ENCODE measurements at regions not wholly inside any gene's neighbourhood (a gene's known extent, or its start where the extent isn't known, plus 50 kb on each side); places are given as distances from the start of the nearest gene placed in this dataset.
"Not testable (repeated sequence)": the region's sequence is repeated elsewhere in the genome, so short reads cannot be mapped to it uniquely, and the experiment has no call there.

DNA sequence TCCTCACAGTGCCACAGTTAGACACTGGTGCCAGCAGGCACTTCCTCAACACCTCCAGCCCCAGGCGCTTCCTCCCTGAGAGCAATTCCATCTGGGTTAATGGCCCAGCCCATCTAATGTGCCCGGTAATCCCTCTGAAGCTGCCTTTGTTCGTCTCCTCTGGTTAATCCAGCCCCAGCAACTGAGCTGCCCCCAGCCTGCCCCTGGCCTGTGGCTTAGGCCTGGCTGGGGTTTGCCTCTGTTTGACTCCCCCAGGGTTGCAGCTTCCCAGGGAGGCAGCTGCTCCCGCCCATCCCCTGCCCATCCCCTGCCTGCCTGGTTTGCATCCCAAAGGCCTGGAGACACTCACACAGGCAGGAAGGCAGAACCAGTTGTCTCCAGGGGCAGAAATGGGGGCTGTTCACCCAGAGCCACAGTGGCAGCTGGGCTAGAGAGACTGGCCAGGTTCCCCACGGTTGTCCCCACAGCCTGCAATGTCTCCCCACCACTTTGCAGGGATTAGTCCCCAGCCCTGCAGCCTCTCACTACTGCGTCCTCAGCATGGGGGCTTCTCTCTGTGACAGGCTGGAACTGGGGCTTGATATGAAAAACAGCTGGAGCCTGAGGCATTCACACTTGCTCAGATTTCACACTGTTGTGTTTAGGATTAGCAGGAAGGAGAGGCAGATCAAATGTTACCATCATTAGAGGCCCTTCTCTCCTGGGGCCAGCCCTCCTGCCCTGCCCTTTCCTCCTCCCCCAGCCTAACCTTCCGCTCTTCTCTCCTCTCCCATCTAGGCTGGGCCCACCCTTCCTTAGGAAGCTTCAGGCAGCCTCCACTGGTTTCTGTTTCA lies 120.2 kb downstream of the TLR5 start:
- DNase-seq (ENCODE audit: low spot score) = no peak

DNA sequence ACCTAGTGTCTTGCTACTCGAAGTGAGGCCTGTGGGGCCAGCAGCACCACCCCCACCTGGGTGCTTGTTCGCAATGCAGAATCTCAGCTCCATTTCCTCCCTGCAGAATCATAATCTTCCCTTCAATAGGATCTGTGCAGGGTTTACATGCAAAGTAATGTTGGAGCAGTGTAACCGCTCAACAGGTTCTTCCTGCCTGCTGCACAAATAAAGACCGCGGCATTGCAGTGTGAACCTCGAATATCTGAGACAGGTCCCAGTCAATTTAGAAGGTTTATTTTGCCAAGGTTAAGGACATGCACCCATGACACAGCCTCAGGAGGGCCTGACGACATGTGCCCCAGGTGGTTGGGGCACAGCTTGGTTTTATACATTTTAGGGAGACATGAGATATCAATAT lies 119.2 kb downstream of the TLR5 start:
- no peak for DNase-seq (ENCODE audit: low spot score)

DNA sequence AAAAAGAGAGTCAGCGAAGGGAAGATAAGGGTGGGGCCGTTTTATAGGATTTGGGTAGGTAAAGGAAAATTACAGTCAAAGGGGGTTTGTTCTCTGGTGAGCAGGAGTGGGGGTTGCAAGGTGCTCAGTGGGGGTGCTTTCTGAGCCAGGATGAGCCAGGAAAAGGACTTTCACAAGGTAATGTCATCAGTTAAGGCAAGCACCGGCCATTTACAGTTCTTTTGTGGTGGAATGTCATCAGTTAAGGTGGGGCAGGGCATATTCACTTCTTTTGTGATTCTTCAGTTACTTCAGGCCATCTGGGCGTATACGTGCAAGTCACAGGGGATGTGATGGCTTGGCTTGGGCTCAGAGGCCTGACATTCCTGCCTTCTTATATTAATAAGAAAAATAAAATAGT lies 118.6 kb downstream of the TLR5 start:
- not testable (repeated sequence) for DNase-seq (ENCODE audit: low spot score)

DNA sequence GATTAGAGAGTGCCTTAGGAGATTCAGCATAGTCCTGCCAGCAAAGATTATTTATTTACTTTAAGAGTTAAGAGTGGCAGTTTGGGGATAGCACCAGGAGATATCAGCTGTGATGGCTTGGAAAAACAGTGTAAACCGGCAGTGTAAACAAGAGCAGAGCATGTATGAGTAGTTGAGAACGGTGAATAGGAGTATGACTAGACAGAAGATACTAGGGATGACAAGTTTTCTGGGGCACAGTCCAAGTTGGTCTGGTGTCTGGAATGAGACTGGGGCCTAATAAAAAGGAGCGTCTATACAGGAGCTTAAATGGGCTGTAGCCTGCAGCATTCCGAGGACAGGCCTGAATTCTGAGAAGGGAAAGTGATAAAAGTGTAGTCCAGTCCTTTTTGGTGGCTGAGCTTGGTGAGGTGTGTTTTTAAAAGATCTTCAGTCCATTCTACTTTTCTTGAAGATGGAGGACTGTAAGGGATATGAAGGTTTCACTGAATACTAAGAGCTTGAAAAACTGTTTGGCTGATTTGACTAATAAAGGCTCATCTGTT lies 117.8 kb downstream of the TLR5 start:
- DNase-seq (ENCODE audit: low spot score) = not testable (repeated sequence)

DNA sequence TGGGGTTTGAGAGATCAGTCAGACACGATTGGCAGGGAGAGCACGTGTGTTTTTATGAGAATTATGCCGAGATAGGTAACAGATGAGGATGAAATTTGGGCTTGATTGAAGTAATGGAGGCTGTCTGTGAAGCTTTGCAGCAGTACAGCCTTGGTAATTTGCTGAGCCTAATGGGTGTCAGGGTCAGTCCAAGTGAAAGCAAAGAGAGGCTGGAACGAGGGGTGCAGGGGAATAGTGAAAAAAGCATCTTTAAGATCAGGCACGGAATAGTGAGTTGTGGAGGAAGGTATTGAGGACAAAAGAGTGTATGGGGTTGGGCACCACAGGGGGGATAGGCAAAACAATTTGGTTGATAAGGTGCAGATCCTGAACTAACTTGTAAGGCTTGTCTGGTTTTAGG lies 116.4 kb downstream of the TLR5 start:
- not testable (repeated sequence) for DNase-seq (ENCODE audit: low spot score)

- no peak for DNase-seq (ENCODE audit: low spot score)
These were observed 112.9 kb downstream of the TLR5 start for GRCh38 chr1:223029985-223030769.

DNA sequence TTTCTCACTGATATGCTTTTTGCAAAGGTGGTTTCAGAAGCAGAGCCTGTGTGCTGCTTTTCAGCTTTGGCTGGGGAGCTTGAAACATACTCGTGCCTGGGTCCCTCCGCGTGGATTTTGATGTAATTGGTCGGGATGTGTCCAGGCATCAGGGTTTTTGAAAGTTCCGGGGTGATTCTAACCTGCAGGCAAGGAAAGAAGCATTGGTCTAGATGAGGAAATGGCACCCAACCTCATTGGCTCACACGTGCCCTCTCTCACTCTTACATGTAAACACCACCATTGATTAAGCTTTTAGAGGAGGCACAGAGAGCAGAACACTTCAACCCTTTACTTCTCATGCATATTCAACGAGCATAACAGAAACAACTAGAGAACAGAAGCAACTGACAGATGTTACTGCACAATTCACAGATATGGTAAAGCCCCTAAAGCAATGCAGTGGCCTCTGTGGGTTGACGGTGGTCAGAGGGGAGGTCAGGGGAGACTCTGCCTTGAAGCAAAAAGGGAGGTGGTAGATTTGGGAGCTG lies 112.1 kb downstream of the TLR5 start:
- DNase-seq (ENCODE audit: low spot score) = no peak

GRCh38 chr1:223031733-223032601 lies 111.1 kb downstream of the TLR5 start:
- DNase-seq (ENCODE audit: low spot score) = no peak

DNA sequence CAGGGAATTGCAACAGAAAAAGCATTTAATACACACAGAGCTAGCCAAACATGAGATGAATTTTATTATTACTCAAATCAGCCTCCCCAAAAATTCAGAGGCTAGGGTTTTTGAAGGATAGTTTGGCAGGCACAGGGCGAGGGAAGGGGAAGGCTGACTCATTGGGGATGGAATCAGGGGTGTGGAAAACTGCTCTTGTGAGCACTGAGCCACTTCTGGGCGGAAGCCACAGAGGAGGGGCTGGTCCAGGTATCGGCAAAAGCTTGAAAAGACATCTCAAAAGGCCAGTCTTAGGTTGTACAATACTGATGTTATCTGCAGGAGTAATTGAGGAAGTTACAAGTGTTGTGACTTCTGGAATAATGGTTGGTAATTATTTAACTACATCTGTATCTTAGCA lies 109.4 kb downstream of the TLR5 start:
- DNase-seq (ENCODE audit: low spot score) = no peak

DNA sequence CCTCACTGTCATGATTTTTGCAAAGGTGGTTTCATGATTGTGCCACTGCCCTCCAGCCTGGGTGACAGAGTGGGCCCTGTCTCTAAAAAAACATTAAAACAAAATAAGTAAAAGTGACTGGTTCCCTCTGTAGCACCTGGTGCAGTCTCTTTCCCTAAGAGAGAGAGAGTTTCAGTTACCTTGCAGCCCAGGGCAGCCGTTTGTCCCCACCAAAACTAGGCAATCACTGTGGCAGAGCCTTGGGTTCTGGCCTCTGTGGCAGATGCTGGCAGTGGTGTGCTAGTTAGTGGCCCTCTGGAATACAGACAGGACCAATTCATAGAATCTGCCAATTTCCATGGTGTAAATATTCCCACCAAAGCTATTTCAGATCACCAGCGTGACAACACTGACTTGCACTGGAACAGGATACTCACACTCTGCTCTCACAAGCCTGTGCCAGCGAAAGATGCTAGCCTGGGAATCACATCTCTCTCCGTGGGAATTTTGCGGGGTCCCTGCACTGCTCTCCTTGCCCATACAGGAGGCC lies 108.7 kb downstream of the TLR5 start:
- no peak for DNase-seq (ENCODE audit: low spot score)

GRCh38 chr1:223035724-223036478 lies 107.1 kb downstream of the TLR5 start:
- DNase-seq (ENCODE audit: low spot score) = no peak

- no peak for DNase-seq (ENCODE audit: low spot score)
These were observed 106.6 kb downstream of the TLR5 start for GRCh38 chr1:223036479-223036845.

- no peak for DNase-seq (ENCODE audit: low spot score)
These were observed 105.2 kb downstream of the TLR5 start for GRCh38 chr1:223037845-223038244.

GRCh38 chr1:223038288-223039006 lies 104.6 kb downstream of the TLR5 start:
- DNase-seq (ENCODE audit: low spot score) = no peak

DNA sequence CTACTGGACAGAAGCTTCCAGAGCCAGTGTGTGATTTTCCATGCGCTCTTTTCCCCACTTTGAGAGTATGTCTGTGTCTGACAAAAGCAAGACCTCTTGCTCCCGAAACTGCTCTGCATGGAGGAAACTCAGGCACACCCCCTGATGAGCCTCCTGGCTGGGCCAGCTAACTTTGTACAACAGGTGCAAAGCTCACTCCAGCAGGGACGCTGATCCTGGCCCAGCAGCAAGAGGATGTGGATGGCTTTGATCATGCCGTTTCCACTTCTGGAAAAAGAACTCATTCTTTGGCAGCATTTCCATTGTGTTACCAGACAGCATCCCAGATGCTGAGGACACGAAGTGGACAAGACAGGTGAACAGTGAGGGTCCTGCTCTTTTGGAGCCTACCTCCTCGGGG lies 103.1 kb downstream of the TLR5 start:
- no peak for DNase-seq (ENCODE audit: low spot score)

DNA sequence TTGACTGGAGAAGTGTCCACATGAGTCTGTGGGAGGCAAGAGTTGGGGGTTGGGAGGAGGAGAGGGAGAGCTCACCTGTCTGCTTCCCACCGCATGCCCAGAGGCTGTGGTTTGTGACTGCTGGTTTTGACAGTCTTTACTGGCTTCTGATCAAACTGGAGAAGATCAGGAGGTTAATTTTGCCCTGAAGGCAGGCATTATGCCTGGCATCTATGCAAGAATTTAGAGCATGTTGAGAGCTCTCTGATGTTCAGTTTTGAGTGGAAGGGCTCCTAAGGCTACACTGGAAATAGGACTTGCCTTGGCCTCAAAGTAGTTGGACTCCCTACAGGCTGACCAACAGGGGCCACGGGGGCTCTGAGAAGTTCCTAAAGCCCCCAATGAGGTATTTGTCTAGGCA lies 101.6 kb downstream of the TLR5 start:
- no peak for DNase-seq (ENCODE audit: low spot score)

DNA sequence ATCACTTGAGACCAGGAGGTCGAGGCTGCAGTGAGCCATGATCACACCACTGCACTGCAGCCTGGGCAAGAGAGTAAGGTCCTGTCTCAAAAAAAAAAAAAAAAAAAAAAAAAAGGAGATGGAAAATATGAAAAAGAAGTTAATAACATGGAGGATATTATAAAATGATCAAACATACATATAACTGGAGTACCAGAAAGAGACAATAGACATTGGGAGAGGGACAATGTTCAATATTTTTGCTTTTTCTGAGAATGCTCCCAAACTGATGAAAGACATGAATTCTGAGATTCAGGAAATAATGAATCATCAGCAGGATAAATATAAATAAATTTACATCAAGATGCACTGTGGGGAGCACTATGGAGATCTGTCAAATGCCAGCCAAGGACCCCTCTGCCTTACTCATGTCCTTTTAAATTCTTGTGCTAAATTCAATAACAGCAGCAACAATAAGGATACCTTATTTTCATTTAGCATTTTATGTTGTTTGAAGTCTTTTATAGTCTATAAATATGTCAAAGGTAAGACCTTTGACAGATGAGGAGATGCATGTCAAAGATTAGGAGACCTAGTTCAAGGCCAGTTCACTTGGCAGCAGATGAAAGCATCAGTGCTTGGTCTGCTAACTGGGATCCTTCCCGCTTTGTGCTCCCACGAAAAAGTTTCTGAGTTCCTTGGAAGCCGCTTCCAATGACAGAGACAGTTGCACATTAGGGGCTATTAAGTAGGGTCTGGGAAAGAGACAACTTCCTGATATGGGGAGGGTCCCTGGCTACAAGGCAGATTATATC lies 97.7 kb downstream of the TLR5 start:
- DNase-seq (ENCODE audit: low spot score) = no peak

- DNase-seq (ENCODE audit: low spot score) = no peak
These were observed 97.0 kb downstream of the TLR5 start for GRCh38 chr1:223046011-223046410.

GRCh38 chr1:223046463-223046862 lies 96.6 kb downstream of the TLR5 start:
- not testable (repeated sequence) for DNase-seq (ENCODE audit: low spot score)

Data from putamen (tissue), 1 donor.